ENCODE measurements at regions not wholly inside any gene's neighbourhood (a gene's known extent, or its start where the extent isn't known, plus 50 kb on each side); places are given as distances from the start of the nearest gene placed in this dataset.

DNA sequence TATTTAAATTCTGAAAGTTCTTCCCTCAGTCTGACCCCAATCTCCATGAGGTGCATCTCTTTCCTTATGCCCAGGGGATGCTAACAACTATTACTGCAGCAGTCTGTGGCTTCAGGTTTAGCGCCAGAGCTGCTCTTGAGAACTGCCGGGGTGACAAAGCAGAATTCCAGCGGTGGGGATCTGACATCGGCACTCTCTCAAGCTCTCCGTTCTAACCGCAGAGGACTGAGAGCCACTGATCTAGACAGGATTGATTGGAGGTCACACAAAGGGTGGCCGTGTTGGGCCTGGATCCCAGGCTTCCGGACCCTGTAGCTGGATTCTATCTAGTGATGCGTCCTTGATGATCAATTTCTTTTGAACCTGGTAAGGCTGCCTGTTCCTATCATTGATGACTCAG, 155.6 kb upstream of the TMEM132C start:
- Mint-ChIP-seq H3K27ac (no peak overlapping the region), H3K9me3 (no peaks in the 10 kb centered on the region; a peak in 1 of 5 replicates), H3K4me3 (no peak overlapping the region), H3K27me3 (ENCODE audit: low read depth) (no peaks in the 10 kb centered on the region; the same call in 1 of the 2 replicates), H3K36me3 (ENCODE audit: insufficient read depth in 1 of 3, low read depth in 3 of 3) (no peaks in the 10 kb centered on the region), H3K4me1 (peaks cover 17% of the 10 kb centered on the region in 2 experiments)
- no peak for DNase-seq
- Histone ChIP-seq H3K4me1 (ENCODE audit: insufficient read depth, low read length) (peaks cover 4% of the 10 kb centered on the region; the same call in 1 of the 2 replicates), H3K27me3 (ENCODE audit: insufficient read depth, low read length) (no peaks in the 10 kb centered on the region), H2AFZ (ENCODE audit: low read length) (no peak overlapping the region), H2AK5ac (ENCODE audit: insufficient read length, low read length) (no peak overlapping the region), H3K4me2 (ENCODE audit: insufficient read depth, insufficient read length, low read length) (no peak overlapping the region), H2BK15ac (ENCODE audit: low read depth, low read length) (no peak overlapping the region), H2BK120ac (ENCODE audit: low read depth, low read length, poor library complexity, severe bottlenecking) (no peak overlapping the region), H3K18ac (ENCODE audit: insufficient read length, low read depth, low read length) (no peak overlapping the region), H3K23ac (ENCODE audit: insufficient read length, low read depth, low read length) (no peak overlapping the region), H4K5ac (ENCODE audit: insufficient read length, low read depth, low read length) (no peak overlapping the region), H3K9me3 (ENCODE audit: control insufficient read depth, low read depth, low read length) (no peaks in the 10 kb centered on the region), H2BK5ac (ENCODE audit: insufficient read length, low read length) (no peak overlapping the region), H3K9ac (ENCODE audit: extremely low read depth, insufficient read length, low read length) (no peak overlapping the region), H2BK12ac (ENCODE audit: insufficient read length, low read depth, low read length) (no peak overlapping the region), H3T11ph (ENCODE audit: low read length) (no peak overlapping the region), H4K20me1 (ENCODE audit: control insufficient read depth, insufficient read depth, insufficient read length) (no peaks in the 10 kb centered on the region), H3K23me2 (ENCODE audit: insufficient read length, low read depth, low read length, poor library complexity, severe bottlenecking) (no peaks in the 10 kb centered on the region), H4K91ac (ENCODE audit: insufficient read length, low read depth, low read length) (no peak overlapping the region), H3K56ac (ENCODE audit: insufficient read length, low read depth, low read length) (no peak overlapping the region), H3K79me2 (ENCODE audit: insufficient read depth, low read length) (no peaks in the 10 kb centered on the region), H3K14ac (ENCODE audit: insufficient read depth, low read length) (no peak overlapping the region), H4K8ac (replicated peaks; ENCODE audit: insufficient read length, low read depth, low read length) (no peak overlapping the region), H3K4ac (ENCODE audit: low read depth, low read length) (no peak overlapping the region), H3K27ac (ENCODE audit: insufficient read length, low read depth, low read length) (no peak overlapping the region), H2BK20ac (ENCODE audit: low read depth, low read length, poor library complexity, severe bottlenecking) (no peak overlapping the region), H3K79me1 (ENCODE audit: insufficient read depth, low read depth, low read length, poor library complexity, severe bottlenecking) (no peaks in the 10 kb centered on the region)
- no peak for TF ChIP-seq CTCF (conservative IDR thresholded peaks at IDR 0.05)
- WGBS (ENCODE audit: extremely low coverage, insufficient read length, low lambda C conversion rate): no CpG with 5 or more reads among the region's 9 CpGs

Data from H9 (cell line).